Osteocyte (in vitro differentiated cells): ENCODE measurements at regions not wholly inside any gene's neighbourhood (a gene's known extent, or its start where the extent isn't known, plus 50 kb on each side); places are given as distances from the start of the nearest gene placed in this dataset.

ENCODE experiments used
- DNase-seq: peaks from one replicate; pipeline ENCODE4 v3.0.0; 2021; ENCODE audit warnings: mixed read lengths; ENCODE audit not compliant: unreplicated experiment; ENCODE audit errors: extremely low spot score
- H3K27ac Mint-ChIP-seq: one replicate; pipeline ENCODE4 v1.8.0; 2021; ENCODE audit warnings: mild to moderate bottlenecking, mixed read lengths; ENCODE audit not compliant: unreplicated experiment
- H3K27me3 Mint-ChIP-seq: one replicate; pipeline ENCODE4 v1.8.0; 2021; ENCODE audit warnings: mixed read lengths; ENCODE audit not compliant: unreplicated experiment
- H3K36me3 Mint-ChIP-seq: one replicate; pipeline ENCODE4 v1.8.0; 2021; ENCODE audit warnings: mixed read lengths; ENCODE audit not compliant: unreplicated experiment
- H3K4me1 Mint-ChIP-seq: one replicate; pipeline ENCODE4 v1.8.0; 2021; ENCODE audit warnings: mixed read lengths; ENCODE audit not compliant: unreplicated experiment
- H3K4me3 Mint-ChIP-seq: one replicate; pipeline ENCODE4 v1.8.0; 2021; ENCODE audit warnings: mild to moderate bottlenecking, moderate library complexity, mixed read lengths; ENCODE audit not compliant: unreplicated experiment
- H3K9me3 Mint-ChIP-seq: one replicate; pipeline ENCODE4 v1.8.0; 2021; ENCODE audit warnings: mixed read lengths; ENCODE audit not compliant: unreplicated experiment
- CTCF ChIP-seq: fragments of 200-600 bp; sonication (generic); IDR thresholded peaks from 2 replicates; pipeline ENCODE4 v1.5.0; 2021; ENCODE audit warnings: antibody characterized with exemption, mild to moderate bottlenecking, moderate library complexity

GRCh38 chr11:134489728-134490127 lies 77.7 kb upstream of the B3GAT1 start:
- no peak overlapping the region for H3K4me3 Mint-ChIP-seq
- no peak overlapping the region for H3K27ac Mint-ChIP-seq
- no peak for DNase-seq
- no peaks in the 10 kb centered on the region for H3K4me1 Mint-ChIP-seq
- no peaks in the 10 kb centered on the region for H3K36me3 Mint-ChIP-seq
- TF ChIP-seq CTCF, result no peak
- peaks cover 10% of the 10 kb centered on the region for H3K9me3 Mint-ChIP-seq
- H3K27me3 Mint-ChIP-seq, result no peaks in the 10 kb centered on the region

GRCh38 chr11:134488913-134489312 lies 76.9 kb upstream of the B3GAT1 start:
- DNase-seq, result no peak
- Mint-ChIP-seq H3K36me3 (no peaks in the 10 kb centered on the region), H3K9me3 (peaks cover 9% of the 10 kb centered on the region), H3K4me1 (no peaks in the 10 kb centered on the region), H3K4me3 (no peak overlapping the region), H3K27ac (no peak overlapping the region), H3K27me3 (no peaks in the 10 kb centered on the region)
- no peak for TF ChIP-seq CTCF

DNA sequence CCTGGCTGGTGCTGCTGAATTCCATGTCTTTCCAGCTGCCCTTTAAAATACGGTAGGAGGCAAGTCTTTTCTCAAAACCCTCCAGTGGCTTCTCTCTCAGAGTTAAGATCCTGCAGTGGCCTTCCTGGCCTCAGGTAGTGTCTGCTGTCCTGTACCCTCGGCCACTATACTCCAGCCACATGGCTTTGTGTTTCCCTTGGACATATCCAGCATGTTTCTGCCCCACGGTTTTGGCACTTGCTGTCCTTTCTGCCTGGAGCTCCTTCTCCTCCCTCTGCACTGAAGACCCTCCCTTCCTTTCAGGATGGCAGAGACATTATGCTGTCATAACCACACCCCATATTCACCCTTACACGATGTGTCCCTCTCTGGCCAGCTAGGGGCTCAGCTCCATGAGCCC lies 76.5 kb upstream of the B3GAT1 start:
- DNase-seq, result no peak
- no peak overlapping the region for H3K27ac Mint-ChIP-seq
- TF ChIP-seq CTCF, result no peak
- no peaks in the 10 kb centered on the region for H3K36me3 Mint-ChIP-seq
- H3K27me3 Mint-ChIP-seq, result no peaks in the 10 kb centered on the region
- H3K9me3 Mint-ChIP-seq, result peaks cover 9% of the 10 kb centered on the region
- H3K4me1 Mint-ChIP-seq, result no peaks in the 10 kb centered on the region
- no peak overlapping the region for H3K4me3 Mint-ChIP-seq

DNA sequence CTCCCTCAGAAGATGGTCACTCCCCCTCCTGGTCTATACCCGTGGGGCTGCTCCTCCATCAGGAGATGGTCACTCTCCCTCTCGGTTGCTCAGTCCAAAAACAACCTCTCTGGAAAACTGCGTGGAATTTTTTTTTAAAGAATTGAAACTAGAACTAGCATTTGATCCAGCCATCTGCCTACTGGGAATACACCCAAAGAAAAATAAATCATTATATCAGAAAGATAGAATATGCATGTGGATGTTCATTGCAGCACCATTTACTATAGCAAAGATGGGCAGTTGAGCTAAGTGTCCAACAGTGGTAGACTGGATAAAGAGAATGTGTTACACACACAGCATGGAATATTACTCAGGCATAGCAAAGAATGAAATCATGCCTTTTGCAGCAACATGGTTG lies 75.7 kb upstream of the B3GAT1 start:
- Mint-ChIP-seq H3K27me3 (no peaks in the 10 kb centered on the region), H3K4me1 (no peaks in the 10 kb centered on the region), H3K27ac (no peak overlapping the region), H3K4me3 (no peak overlapping the region), H3K9me3 (peaks cover 5% of the 10 kb centered on the region), H3K36me3 (no peaks in the 10 kb centered on the region)
- no peak for TF ChIP-seq CTCF
- DNase-seq, result no peak

DNA sequence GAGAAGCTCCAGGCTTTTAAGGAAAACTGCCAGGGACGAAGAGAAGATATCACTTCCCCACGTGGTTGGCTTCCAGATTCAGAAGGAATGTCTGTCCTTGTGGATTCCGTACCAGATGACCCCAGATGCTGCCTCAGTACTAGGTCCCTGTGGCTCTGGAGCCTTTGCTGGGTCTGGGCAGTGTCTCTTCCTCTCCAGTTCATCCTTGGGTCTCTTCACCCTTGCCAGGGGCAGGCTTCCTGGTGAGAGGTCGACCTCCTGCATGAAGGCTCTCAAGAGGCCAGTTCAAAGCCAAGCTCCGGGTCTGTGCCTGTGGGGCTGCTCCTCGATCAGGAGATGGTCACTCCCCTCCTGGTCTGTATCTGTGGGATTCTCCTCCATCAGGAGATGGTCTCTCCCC lies 74.7 kb upstream of the B3GAT1 start:
- Mint-ChIP-seq H3K4me3 (no peak overlapping the region), H3K27me3 (no peaks in the 10 kb centered on the region), H3K9me3 (peaks cover 3% of the 10 kb centered on the region), H3K27ac (no peak overlapping the region), H3K4me1 (no peaks in the 10 kb centered on the region), H3K36me3 (no peaks in the 10 kb centered on the region)
- DNase-seq, result no peak
- no peak for TF ChIP-seq CTCF
